ENCODE measurements at regions not wholly inside any gene's neighbourhood (a gene's known extent, or its start where the extent isn't known, plus 50 kb on each side); places are given as distances from the start of the nearest gene placed in this dataset.

DNA sequence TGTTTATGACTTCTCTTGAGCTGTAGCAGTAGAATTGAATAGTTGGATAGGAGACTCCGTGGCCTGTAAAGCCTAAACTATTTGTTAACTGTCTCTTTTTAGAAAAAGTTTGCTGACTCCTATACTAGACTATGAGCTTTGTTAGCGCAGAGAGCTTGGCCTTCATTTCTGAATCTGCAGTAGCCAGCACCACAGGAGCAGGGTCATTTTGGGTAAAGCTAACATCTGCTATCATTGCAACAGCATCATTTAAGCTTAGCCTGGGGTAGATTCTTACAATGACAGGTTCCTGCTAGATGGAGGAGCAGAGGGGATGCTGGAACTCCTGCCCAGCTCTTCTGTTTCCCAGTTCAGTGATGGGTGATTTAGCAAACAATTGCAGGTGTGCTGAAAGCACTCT lies 133.7 kb upstream of the ASTN2 start:
- DNase-seq (ENCODE audit: low read depth in 2 of 2): no peak

DNA sequence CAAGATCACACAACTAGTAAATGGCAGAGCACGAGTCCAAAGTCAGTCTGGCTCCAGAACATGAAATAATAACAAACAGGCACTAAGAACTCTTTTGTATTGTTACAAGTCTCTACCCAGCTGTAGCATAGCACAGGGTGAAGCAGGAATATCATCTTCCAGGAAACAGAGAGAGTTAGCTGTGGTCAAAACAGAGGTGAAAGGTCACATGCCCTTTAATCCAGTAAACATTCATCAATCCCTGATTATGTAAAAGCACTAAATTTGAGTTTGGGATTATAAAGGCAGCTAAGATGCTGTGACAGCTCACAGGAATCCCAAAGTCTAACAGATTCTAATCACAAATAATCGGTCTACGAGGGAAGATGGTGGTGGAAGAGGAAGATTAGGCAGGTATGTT lies 133.0 kb upstream of the ASTN2 start:
- DNase-seq (ENCODE audit: low read depth in 2 of 2): no peak

DNA sequence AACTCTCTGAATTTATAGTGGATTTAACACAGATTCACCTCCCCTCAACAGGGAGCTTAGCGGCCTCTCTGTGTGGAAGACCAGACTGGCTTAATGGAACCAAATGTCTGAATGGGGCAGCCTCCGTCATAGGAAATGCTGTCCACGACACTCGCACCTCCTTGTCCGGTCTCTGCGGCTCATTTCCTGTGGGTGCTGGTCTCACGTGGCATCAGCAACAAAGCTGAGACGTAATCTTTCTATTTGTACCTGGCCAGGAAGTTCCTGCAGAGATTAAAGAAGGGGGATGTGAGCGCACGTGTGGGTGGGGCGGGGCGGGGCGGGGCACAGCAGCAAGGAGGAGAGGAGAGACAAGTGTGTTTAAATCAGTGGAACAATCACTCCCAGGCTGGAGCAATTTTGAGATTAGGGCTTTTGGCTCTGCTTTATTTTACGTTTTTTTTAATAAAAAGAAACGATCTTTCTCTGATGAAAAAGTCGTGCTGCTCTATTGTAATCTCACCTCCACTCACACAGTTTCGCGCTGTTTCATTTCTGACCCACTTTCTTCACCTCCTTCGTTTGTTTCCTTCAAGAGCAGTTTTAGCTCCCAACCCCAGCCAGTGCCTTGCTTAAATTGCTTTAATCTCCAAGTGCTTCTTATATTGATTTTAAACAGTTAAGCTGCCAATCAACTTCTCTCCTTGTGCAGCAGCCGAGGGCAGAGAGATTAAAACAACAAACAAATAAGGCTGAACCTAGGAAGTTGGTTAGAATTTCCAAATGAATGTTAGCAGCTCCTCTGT lies 132.2 kb upstream of the ASTN2 start:
- no peak for DNase-seq (ENCODE audit: low read depth in 2 of 2)

DNA sequence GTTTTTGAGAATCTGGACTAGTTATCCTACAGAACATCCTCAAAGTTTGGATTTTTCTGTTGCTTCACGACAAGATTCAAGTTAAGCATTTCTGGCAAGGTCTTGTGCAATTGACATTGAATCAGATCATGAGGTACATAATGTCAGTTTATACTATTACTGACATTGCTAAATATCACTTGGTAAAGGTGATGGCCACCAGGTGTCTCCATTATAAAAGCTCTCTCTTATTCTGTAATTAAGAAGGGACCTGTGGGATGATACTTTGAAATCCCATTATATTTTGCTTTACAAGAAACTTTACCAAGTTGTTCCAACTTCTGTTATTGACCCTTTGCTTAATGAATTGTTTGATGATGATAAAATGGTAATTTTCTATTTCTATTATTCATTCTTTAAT lies 131.0 kb upstream of the ASTN2 start:
- no peak for DNase-seq (ENCODE audit: low read depth in 2 of 2)

DNA sequence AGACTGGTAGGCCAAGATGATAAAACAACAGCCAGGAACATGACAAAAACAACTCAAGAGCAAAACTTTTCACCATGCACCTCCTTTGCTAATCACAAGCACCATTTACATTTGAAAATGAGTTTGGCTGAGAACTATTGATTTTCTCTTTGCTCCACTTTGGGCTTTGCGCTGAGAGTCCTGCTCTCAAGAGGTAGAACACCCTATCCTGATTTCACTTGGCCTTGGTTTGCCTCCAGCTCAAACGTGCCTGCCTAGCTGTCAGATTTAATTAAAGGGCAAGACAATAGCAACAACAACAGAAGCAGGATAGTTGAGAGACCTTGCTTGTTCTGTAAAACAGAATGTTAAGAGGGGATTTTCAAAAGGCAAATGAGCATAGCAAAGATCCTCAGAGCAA lies 128.2 kb upstream of the ASTN2 start:
- no peak for DNase-seq (ENCODE audit: low read depth in 2 of 2)

DNA sequence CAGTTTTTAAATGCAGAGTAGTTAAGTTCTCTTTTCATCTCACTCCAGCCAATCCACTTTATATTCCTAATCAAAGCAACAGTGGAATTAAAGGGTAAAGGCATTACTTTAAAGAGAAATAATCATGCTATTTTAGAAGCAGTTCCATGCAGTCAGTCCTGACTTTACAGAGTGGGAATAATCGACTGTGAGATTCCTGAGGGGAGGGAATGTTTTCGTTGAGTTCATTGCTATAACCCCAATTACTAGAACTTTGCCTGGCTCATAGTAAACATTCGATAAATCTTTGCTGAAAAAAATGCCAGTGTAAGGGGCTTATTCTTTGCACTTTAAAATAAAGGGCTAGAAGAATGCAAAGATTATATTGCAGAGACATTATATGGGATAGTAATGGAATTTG lies 127.2 kb upstream of the ASTN2 start:
- no peak for DNase-seq (ENCODE audit: low read depth in 2 of 2)

DNA sequence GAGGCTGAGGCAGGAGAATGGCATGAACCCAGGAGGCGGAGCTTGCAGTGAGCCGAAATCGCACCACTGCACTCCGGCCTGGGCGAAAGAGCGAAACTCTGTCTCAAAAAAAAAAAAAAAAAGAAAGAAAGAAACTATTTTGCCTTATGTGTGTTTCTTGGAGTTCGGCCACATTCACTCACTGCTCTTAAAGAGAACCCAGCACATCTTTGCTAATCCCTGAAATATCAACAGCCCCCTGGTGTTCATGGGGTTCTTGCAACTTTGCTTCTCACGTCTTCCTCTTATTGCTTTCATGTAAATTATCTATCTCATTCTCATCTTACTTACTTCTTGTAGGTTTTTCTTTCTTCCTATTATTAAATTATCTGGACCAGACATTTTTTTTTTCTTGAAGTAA lies 126.3 kb upstream of the ASTN2 start:
- DNase-seq (ENCODE audit: low read depth in 2 of 2): no peak

DNA sequence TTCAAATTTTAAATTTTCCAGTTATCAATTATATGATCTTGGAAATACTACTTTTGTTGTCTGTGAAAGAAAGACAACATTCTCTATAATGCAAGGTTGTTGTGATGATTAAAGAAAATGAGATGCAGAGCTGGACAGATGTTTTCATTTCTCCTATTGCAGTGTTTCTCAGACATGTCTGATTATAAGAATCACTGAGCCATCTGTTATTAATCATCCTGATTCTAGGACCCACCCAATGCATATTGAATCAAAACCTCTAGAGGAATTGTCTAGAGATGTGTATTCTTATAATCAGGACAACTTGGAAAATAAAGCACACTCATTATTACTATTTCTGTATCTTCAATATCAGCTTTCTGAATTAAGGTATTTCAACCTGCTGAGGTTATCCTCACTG lies 121.1 kb upstream of the ASTN2 start:
- DNase-seq (ENCODE audit: low read depth in 2 of 2): no peak

DNA sequence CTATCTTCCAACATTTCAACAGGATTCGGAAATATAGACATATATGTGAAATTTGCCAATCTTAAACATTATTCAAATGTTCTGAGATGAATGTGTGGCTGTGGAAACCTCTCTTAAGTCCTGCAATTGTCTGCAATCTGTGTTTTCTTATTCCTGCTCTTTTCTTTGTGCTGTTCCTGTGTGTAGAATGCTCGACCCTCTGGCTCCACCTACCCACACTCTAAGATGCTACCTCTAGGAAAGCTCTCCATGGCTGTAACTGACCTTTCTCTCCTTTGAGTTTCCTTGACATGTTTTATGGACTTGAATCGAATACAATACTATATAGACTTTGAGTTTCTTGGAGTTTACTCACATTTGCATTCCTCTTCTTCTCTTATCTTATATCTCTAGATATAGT lies 120.6 kb upstream of the ASTN2 start:
- DNase-seq (ENCODE audit: low read depth in 2 of 2): no peak

DNA sequence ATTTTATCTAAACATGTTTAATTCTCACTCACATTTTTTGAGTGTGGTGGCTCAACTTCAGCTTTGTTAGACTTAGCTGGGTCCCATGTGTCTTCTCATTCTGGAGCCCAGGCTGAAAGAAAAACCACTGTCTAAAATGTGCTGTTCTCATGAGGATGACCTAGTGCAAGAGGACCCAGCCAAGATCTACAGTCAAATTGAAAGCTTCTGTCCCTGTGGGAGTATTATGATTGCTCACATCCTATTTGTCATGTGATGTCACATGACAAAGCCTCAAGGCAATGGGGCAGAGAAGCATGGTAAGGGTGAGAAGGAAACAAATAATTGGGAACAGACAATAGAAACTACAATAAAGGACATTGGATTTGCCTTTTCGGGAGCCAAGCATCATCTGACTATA lies 113.4 kb upstream of the ASTN2 start:
- no peak for DNase-seq (ENCODE audit: low read depth in 2 of 2)

DNA sequence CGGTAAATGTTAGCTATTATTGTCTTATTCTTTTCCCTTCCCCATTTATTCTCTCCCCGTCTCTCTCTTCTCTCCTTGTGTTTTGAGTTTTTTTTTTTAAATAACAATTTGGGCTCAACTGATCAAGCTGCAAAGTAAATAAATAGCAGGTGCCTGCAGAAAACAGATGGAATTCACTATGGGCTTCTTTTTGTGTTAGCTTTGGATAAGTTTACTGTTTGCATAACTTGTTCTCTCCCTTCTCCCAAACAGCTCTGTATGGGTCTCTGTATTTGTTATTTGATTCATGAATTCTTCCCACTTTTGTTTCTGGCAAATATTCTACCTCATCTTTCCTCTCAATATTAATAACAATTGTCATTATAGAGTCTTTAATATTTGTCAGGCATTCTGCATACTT lies 111.8 kb upstream of the ASTN2 start:
- DNase-seq (ENCODE audit: low read depth in 2 of 2): no peak

DNA sequence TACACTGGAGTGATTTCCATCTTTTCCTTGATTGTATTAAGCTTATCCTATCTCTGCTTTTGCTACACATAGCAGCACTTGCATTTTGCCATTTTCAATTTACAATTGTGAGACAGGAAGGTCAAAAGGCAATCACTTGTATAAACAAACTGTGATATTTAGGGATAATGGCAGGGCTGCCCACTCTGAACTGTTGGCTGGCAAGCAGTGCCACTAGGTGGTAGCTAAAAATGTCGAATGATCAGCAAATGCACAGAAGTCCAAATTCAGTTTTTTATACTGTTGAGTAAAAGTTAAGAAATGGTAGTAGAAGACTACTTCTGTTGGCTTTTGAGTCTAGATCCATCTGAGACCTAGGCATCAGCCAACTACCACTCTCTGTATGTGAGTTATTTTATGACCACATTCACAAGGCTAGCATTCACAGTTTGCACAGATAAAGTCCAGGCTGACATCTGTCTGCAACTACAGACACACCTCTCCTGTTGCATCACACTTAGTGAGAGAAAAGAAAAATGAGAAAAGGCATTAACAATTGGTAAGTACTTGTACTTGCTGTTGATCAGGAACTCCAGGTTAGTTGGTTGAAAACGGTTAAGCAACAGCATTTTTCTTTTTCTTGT lies 108.8 kb upstream of the ASTN2 start:
- DNase-seq (ENCODE audit: low read depth in 2 of 2): no peak

DNA sequence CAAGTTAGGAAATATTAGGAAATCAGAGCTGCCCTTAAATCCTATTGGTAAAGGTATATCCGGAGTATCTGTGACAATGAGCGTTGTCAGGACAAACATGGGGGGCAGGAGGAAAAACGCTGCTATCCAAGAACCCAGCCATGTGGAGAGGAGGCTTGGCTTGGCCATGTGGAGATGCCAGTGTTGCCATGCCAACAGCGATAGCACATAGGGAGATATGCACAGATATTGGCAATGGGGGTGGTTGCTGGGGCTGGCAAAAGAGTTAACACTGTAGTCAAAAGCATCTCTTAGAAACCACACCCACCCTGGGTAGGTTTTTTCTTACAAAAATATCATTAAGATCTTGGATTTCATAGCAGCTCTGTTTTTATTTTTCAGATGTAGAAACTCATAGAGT lies 106.4 kb upstream of the ASTN2 start:
- DNase-seq (ENCODE audit: low read depth in 2 of 2): no peak

DNA sequence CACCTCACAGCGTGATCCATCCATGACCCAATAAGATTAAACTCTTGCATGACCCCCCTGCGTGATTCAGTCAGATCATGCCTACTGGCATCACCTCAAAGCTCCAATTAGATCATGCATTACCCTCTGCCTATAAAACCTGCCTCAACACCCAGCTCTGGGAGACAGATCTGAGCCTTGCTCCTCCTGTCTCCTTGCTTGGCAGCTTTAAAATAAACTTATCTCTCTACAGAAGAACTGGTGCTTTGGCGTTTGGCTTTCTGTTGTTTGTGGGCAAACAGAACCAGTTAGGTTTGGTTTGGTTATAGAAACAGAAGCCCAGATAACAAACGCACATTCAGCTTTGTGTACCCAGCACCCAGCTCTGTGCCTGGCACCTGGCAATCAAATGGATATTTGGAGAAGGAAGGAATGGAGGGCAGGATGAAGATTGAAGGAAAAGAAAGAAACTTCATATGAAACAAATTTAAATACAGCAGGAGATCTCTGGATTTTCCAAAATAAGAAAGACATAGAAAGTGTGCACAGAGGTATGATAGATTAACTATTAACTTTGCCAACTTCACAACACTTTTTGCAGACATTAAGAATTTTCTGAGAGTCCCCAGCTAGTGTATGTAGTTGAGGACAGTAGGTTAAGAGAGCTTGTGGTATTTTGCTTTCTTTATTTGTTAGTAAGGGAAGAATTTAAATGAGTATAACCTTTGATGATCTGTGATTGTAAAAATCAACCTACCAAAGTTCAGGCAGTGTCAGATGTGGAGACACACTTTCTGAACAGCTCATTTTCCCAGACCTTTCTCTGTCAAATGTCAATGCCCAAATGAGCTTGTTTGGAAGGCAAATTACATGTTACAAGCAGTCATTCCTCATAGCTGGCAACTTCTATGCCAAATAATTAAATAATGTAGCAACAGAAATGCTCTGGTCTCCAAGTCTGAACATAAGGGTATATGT lies 102.1 kb upstream of the ASTN2 start:
- no peak for DNase-seq (ENCODE audit: low read depth in 2 of 2)

DNA sequence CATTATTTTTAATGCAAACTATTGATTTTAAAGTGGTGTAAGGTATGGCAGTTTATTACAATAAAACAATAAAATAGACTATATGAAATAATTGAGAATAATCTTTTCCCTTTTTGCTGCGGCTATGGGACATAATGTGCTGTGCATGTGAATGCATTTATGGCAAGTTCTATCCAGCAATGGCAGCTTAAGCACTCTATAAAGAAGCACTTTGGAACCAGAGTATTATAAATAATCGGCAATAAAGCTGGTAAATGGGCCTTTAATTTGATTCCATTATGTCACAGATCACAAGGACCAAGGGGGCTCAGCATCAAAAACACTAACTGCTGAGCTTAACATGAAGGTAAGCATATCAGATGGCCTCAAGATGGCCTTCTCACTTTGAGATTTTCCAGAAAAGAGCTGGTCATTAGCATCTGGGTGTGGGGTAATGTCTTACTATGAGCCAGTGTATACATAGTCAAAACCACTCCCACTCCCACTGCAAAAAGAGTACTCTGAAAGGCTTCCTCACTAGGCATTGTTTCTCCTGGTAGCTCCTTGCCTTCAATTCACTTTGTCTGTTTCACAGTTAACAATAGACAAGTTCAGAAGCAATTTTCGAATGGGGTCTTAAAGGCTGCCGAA lies 97.1 kb upstream of the ASTN2 start:
- no peak for DNase-seq (ENCODE audit: low read depth in 2 of 2)

DNA sequence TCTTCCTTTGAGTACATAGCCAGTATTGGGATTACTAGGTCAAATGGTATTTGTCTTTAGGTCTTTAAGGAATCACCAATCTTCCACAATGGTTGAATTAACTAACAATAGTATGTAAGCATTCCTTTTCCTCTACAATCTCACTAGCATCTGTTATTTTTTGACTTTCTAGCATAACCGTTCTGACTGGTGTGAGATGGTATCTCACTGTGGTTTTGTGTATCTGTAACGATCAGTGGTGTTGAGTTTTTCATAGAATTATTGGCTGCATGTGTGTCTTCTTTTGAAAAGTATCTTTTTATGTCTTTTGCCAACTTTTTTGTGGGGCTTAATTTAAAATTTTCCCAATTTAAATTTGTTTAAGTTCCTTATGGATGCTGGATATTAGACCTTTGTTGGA lies 81.5 kb upstream of the ASTN2 start:
- no peak for DNase-seq (ENCODE audit: low read depth in 2 of 2)

DNA sequence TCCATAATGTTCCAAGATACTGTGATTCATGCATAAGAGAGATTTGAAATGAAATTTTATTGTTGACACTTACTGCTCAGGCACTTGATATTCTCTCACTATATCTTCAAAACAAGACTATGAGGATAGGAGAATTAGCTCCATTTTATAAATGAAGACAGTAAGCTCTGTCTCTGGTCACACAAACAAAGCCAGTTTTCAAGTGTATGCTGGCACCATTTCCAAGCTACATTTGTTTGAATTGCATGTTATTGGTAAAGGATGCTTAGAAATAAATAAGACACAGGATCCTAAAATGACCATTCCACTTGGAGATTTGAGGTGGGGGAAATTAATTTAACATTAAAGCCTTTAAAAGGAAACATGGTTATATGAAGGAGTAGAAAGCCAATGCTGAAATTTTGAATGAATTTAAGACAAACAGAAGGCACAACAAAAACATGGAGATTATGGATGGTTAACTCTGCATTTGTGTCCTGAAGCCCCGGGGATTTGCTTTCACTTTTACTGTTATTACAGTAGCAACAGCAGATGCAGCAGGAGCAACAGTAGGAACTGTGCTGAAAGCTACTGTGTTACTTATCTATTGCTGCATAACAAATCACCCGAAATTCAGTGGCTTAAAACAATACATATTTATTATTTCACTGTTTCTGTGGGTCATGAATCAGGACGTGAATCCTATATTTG lies 79.7 kb upstream of the ASTN2 start:
- no peak for DNase-seq (ENCODE audit: low read depth in 2 of 2)

DNA sequence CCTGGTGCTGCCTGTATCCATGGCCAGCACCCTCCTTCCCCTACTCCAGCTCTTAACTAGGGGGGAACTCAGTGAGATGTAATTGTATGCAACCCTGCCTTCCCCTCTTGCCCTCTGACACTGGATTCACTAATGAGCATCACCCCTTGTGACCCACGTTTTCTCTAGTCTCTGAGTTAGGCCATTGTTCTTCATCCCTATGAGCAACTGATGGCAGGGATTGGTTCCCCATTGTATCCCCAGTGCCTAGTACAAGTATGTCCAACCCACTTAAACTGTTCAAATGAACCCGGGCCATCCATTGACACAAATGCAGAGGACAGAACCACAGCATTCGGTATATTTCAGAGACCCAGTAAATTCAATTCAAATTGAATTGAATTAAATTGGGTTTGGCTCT lies 77.6 kb upstream of the ASTN2 start:
- DNase-seq (ENCODE audit: low read depth in 2 of 2): no peak

DNA sequence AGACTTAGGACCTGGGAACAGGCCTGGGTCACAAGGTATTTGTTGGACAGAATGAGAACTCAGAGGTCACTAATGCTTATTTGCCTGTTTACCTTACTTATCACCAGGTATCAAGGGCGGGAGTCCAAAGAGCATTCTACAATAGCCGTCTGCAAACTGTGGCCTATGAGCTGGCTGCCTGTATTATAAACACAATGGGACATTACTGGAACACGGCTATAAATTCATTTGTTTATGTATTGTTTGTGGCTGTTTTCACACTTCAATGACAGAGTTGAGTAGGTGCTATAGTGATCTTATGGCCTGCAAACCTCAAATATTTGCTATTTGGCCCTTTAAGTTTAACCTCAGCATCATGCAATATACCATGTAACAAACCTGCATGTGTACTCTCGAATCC lies 76.6 kb upstream of the ASTN2 start:
- no peak for DNase-seq (ENCODE audit: low read depth in 2 of 2)

DNA sequence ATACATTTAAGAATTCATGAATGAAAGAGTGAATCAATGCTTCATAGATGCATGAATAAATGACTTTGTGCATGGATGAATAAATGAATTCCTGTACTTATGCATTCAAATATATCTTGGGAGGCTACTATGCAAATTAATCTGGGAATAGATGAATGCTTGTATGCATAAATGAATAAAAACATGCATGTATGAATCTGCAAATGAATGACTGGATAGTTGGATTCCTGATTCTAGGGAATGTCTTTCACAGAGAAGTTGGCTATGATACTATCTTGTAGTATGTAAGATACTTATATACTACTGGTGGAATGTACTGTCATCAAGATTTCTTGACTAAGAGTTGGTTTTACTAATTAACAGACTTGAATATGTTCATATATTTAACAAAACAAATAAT lies 75.3 kb upstream of the ASTN2 start:
- DNase-seq (ENCODE audit: low read depth in 2 of 2): no peak

DNA sequence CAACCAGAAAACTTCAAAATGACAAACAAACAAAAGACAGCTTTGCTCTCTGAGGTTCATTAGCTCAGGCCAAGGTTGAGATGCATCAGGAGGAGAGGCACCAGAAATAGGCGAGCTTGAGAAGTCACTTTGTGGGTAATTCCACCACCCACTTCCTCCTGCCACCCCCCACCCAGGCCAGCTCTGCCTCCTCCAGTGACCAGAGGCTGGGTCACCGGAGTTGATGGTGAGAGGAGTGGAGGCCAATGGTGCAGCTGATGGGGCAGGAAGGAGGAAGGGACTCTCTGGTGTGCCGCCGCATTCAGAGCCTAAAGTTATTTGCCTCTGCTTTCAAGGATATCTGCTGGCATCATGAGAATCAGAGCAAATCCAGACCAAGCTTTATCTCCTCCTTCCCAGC lies 73.8 kb upstream of the ASTN2 start:
- DNase-seq (ENCODE audit: low read depth in 2 of 2): no peak

Measured in stimulated activated CD4-positive, alpha-beta T cell treated with anti-CD3 and anti-CD28 coated beads, Interleukin-1b, Interleukin-23, amount 100 ng/mL, for 4 hours (primary cell).